Trophoblast cell (in vitro differentiated cells and primary cell): ENCODE measurements at regions not wholly inside any gene's neighbourhood (a gene's known extent, or its start where the extent isn't known, plus 50 kb on each side); places are given as distances from the start of the nearest gene placed in this dataset.
"Not testable (repeated sequence)": the region's sequence is repeated elsewhere in the genome, so short reads cannot be mapped to it uniquely, and the experiment has no call there.

Experiments used
- DNase-seq, 2 donors: peaks; one replicate each; pipeline ENCODE4 v3.0.0-alpha.2; 2016
- H2AFZ ChIP-seq: 2 replicates; pipeline ENCODE4 v1.6.1; 2013; ENCODE audit warnings: low read length, moderate library complexity, mild to moderate bottlenecking; ENCODE audit not compliant: insufficient read depth, poor library complexity
- H2AK5ac ChIP-seq: 2 replicates; pipeline ENCODE4 v1.6.1; 2013; ENCODE audit warnings: mild to moderate bottlenecking, low read length
- H2BK120ac ChIP-seq: 2 replicates; pipeline ENCODE4 v1.6.1; 2013; ENCODE audit warnings: low read length, mild to moderate bottlenecking, moderate library complexity; ENCODE audit not compliant: insufficient read depth, poor library complexity
- H2BK12ac ChIP-seq: 2 replicates; pipeline ENCODE4 v1.6.1; 2013; ENCODE audit warnings: mild to moderate bottlenecking, low read length, moderate library complexity
- H2BK5ac ChIP-seq: 2 replicates; pipeline ENCODE4 v1.6.1; 2013; ENCODE audit warnings: low read length, low read depth, moderate library complexity, mild to moderate bottlenecking; ENCODE audit not compliant: poor library complexity
- H3K14ac ChIP-seq: 2 replicates; pipeline ENCODE4 v1.6.1; 2013; ENCODE audit warnings: mild to moderate bottlenecking, low read length
- H3K18ac ChIP-seq: 2 replicates; pipeline ENCODE4 v1.6.1; 2013; ENCODE audit warnings: mild to moderate bottlenecking, low read length
- H3K23ac ChIP-seq: 2 replicates; pipeline ENCODE4 v1.6.1; 2013; ENCODE audit warnings: low read length
- H3K27ac ChIP-seq: 2 replicates; pipeline ENCODE4 v1.5.1; 2013; ENCODE audit warnings: low read depth, mild to moderate bottlenecking, inconsistent platforms, low read length, moderate library complexity
- H3K27me3 ChIP-seq: 2 replicates; pipeline ENCODE4 v1.6.1; 2013; ENCODE audit warnings: inconsistent platforms, mild to moderate bottlenecking, low read length, moderate library complexity; ENCODE audit not compliant: insufficient read depth
- H3K36me3 ChIP-seq, 2 experiments: 1 replicate in 1 of 2; 2 replicates in 1 of 2; pipeline ENCODE4 v1.6.1; 2013; ENCODE audit warnings: low read length in 2 of 2, mild to moderate bottlenecking in 2 of 2, moderate library complexity in 1 of 2; ENCODE audit not compliant: insufficient read depth in 2 of 2, control insufficient read depth in 1 of 2
- H3K4ac ChIP-seq: 2 replicates; pipeline ENCODE4 v1.6.1; 2013; ENCODE audit warnings: low read depth, mild to moderate bottlenecking, low read length, moderate library complexity
- H3K4me1 ChIP-seq, 2 experiments: 1 replicate in 1 of 2; 2 replicates in 1 of 2; pipeline ENCODE4 v1.6.1; 2013; ENCODE audit warnings: low read length in 2 of 2, mild to moderate bottlenecking in 2 of 2, moderate library complexity in 1 of 2; ENCODE audit not compliant: insufficient read depth in 2 of 2, control insufficient read depth in 1 of 2
- H3K4me2 ChIP-seq: 2 replicates; pipeline ENCODE4 v1.6.1; 2013; ENCODE audit warnings: inconsistent platforms, mild to moderate bottlenecking, low read length, moderate library complexity
- H3K4me3 ChIP-seq: 2 replicates; pipeline ENCODE4 v1.5.1; 2013; ENCODE audit warnings: mild to moderate bottlenecking, low read depth, low read length, inconsistent platforms
- H3K79me1 ChIP-seq: one replicate; pipeline ENCODE4 v1.6.1; 2013; ENCODE audit warnings: low read length
- H3K79me2 ChIP-seq: 2 replicates; pipeline ENCODE4 v1.6.1; 2013; ENCODE audit warnings: low read length, mild to moderate bottlenecking; ENCODE audit not compliant: control insufficient read depth, insufficient read depth, poor library complexity
- H3K9ac ChIP-seq: 2 replicates; pipeline ENCODE4 v1.6.1; 2013; ENCODE audit warnings: mild to moderate bottlenecking, low read length
- H3K9me3 ChIP-seq: 2 replicates; pipeline ENCODE4 v1.6.1; 2013; ENCODE audit warnings: low read depth, mild to moderate bottlenecking, control low read depth, inconsistent platforms, low read length; ENCODE audit not compliant: insufficient read depth
- H4K12ac ChIP-seq: 2 replicates; pipeline ENCODE4 v1.6.1; 2013; ENCODE audit warnings: low read depth, mild to moderate bottlenecking, low read length, moderate library complexity
- H4K8ac ChIP-seq: 2 replicates; pipeline ENCODE4 v1.6.1; 2013; ENCODE audit warnings: low read depth, mild to moderate bottlenecking, low read length, moderate library complexity
- H4K91ac ChIP-seq: one replicate; pipeline ENCODE4 v1.6.1; 2013; ENCODE audit warnings: low read depth, mild to moderate bottlenecking, low read length, moderate library complexity
- WGBS: extraction: QIAGEN DNeasy Blood & Tissue Kit; methylation state at CpG from one replicate; pipeline ENCODE4 v1.1.7; 2013; ENCODE audit warnings: missing lambda C conversion rate; ENCODE audit not compliant: insufficient read length, insufficient coverage; ENCODE audit errors: extremely low coverage; 5-methylcytosine and 5-hydroxymethylcytosine counted together

DNA sequence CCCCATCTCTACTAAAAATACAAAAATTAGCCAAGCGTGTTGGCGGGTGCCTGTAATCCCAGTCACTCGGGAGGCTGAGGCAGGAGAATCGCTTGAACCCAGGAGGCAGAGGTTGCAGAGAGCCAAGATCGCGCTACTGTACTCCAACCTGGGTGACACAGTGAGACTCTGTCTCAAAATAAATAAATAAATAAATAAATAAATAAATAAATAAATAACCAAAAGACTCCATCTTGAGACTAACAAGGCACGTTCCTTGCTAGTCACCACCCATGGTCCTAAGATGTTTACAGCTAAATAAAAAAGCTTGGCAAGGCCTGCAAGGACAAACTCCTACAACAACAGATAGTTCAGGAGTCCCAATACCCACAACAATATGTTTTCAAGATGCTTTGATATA lies 126.1 kb upstream of the PLS3 start:
- not testable (repeated sequence) for H3K9ac ChIP-seq, H3K4me2 ChIP-seq, H4K8ac ChIP-seq, H2BK120ac ChIP-seq, H3K36me3 ChIP-seq, H2AFZ ChIP-seq, H2BK5ac ChIP-seq, H3K4ac ChIP-seq, H3K79me2 ChIP-seq, DNase-seq, H2AK5ac ChIP-seq, H4K12ac ChIP-seq, H3K79me1 ChIP-seq, H3K27me3 ChIP-seq, H3K4me1 ChIP-seq, H3K23ac ChIP-seq, H4K91ac ChIP-seq, H2BK12ac ChIP-seq, H3K14ac ChIP-seq, H3K18ac ChIP-seq, H3K9me3 ChIP-seq, H3K4me3 ChIP-seq, H3K27ac ChIP-seq
- WGBS, result no CpG with 5 or more reads among the region's 7 CpGs

DNA sequence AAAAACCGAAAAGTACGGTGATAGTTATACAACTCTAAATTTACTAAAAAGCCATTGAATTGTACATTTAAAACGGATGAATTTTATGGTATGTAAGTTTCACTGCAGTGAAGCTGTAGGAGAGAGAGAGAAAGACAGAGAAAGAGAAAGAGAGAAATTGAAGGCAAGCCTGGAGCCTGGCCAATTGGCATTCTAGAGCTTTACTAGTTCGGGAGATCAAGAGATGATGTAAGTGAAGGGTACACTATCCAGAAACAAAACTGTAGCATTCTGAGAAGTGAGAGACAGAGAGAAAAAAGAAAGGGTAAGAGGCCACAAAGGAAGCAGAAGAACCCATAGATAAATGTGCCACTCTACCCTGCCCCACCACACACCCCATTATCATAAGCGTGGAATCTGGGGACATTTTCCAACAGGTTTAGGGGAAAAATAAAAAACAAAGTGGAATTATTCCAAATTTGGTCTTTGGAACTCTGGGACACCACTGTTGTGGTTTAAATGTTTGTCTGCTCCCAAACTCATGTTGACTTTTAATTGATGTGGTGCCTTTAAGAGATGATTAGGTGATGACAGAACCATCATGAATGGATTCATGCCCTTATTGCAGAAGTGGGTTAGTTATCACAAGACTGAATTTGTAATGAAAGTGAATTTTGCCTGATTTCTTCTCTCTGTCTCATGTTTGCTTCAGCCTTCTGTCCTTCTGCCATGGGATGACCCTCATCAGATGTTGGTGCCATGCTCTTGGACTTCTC lies 123.0 kb upstream of the PLS3 start:
- H3K27ac ChIP-seq, result no peak overlapping the region
- H3K27me3 ChIP-seq, result no peaks in the 10 kb centered on the region
- H3K18ac ChIP-seq, result no peak overlapping the region
- H3K4me1 ChIP-seq, result no peaks in the 10 kb centered on the region
- no peak overlapping the region for H2AK5ac ChIP-seq
- no peak overlapping the region for H3K14ac ChIP-seq
- no peak overlapping the region for H2AFZ ChIP-seq
- no peaks in the 10 kb centered on the region for H3K9me3 ChIP-seq
- no peak overlapping the region for H3K9ac ChIP-seq
- no peak overlapping the region for H3K4ac ChIP-seq
- H4K12ac ChIP-seq, result no peak overlapping the region
- H2BK5ac ChIP-seq, result no peak overlapping the region
- no peak overlapping the region for H2BK120ac ChIP-seq
- H3K79me1 ChIP-seq, result no peaks in the 10 kb centered on the region
- no peak overlapping the region for H3K23ac ChIP-seq
- H3K4me2 ChIP-seq, result no peak overlapping the region
- H3K4me3 ChIP-seq, result no peak overlapping the region
- H2BK12ac ChIP-seq, result no peak overlapping the region
- H4K91ac ChIP-seq, result no peak overlapping the region
- no peaks in the 10 kb centered on the region for H3K36me3 ChIP-seq
- no peak overlapping the region for H4K8ac ChIP-seq
- WGBS, result no CpG with 5 or more reads among the region's 5 CpGs
- H3K79me2 ChIP-seq, result no peaks in the 10 kb centered on the region
- DNase-seq, result no peak

DNA sequence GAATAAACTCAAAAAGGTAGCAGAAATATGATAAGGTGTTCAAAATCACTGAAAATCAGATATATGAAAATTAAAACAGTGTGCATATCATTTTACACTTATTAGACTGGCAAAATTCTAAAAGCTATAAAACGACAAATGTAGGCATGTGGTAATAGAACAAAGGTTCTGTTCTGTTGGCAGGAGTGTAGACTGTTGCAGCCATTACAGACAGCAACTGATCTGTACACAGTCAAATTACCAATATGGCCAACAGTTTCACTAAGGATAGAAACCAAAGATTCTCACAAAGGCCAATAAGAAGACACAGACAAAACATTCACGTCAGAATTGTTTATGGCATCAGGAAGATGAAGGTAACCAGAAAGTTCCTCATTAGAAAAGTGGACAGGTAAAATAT lies 112.8 kb upstream of the PLS3 start:
- H3K4me3 ChIP-seq, result no peak overlapping the region
- no peaks in the 10 kb centered on the region for H3K79me1 ChIP-seq
- H3K27ac ChIP-seq, result no peak overlapping the region
- no peak overlapping the region for H3K9ac ChIP-seq
- H3K4me1 ChIP-seq, result no peaks in the 10 kb centered on the region
- no peak overlapping the region for H4K12ac ChIP-seq
- no peaks in the 10 kb centered on the region for H3K9me3 ChIP-seq
- H3K18ac ChIP-seq, result no peak overlapping the region
- no peak overlapping the region for H2AK5ac ChIP-seq
- no peak overlapping the region for H3K23ac ChIP-seq
- no peak for DNase-seq
- no CpG with 5 or more reads among the region's 2 CpGs for WGBS
- no peaks in the 10 kb centered on the region for H3K27me3 ChIP-seq
- H2AFZ ChIP-seq, result no peak overlapping the region
- no peak overlapping the region for H3K4me2 ChIP-seq
- no peak overlapping the region for H3K14ac ChIP-seq
- no peak overlapping the region for H4K91ac ChIP-seq
- H2BK12ac ChIP-seq, result no peak overlapping the region
- H3K79me2 ChIP-seq, result no peaks in the 10 kb centered on the region
- no peak overlapping the region for H2BK120ac ChIP-seq
- H3K4ac ChIP-seq, result no peak overlapping the region
- H4K8ac ChIP-seq, result no peak overlapping the region
- no peak overlapping the region for H2BK5ac ChIP-seq
- H3K36me3 ChIP-seq, result no peaks in the 10 kb centered on the region

DNA sequence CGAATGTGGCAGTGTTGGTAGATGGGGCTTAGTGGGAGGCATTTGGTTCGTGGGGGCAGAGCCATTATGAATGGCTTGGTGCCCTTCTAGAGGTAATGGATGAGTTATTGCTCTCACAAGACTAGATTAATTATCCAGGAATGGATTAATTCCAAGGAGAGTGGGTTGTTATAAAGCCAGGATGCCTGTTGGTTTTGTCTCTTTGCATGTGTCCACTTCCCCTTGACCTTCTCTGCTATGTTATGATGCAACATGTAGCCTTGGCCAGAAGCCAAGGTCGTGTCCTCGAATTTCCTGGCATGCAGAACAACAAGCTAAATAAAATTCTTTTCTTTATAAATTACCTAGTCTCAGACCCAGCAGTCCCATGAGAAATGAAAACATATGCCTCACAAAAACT lies 111.2 kb upstream of the PLS3 start:
- H3K9me3 ChIP-seq, result no peaks in the 10 kb centered on the region
- no peak for DNase-seq
- H3K14ac ChIP-seq, result no peak overlapping the region
- H3K23ac ChIP-seq, result no peak overlapping the region
- no peak overlapping the region for H4K12ac ChIP-seq
- H3K4me2 ChIP-seq, result no peak overlapping the region
- no peak overlapping the region for H4K8ac ChIP-seq
- H3K36me3 ChIP-seq, result no peaks in the 10 kb centered on the region
- H2BK5ac ChIP-seq, result no peak overlapping the region
- no peaks in the 10 kb centered on the region for H3K27me3 ChIP-seq
- H4K91ac ChIP-seq, result no peak overlapping the region
- H3K79me1 ChIP-seq, result no peaks in the 10 kb centered on the region
- H3K9ac ChIP-seq, result no peak overlapping the region
- no peak overlapping the region for H3K18ac ChIP-seq
- no CpG with 5 or more reads among the region's 4 CpGs for WGBS
- H2AK5ac ChIP-seq, result no peak overlapping the region
- no peak overlapping the region for H2BK12ac ChIP-seq
- H2BK120ac ChIP-seq, result no peak overlapping the region
- H3K4ac ChIP-seq, result no peak overlapping the region
- H3K79me2 ChIP-seq, result no peaks in the 10 kb centered on the region
- H3K4me3 ChIP-seq, result no peak overlapping the region
- no peak overlapping the region for H2AFZ ChIP-seq
- H3K4me1 ChIP-seq, result no peaks in the 10 kb centered on the region
- no peak overlapping the region for H3K27ac ChIP-seq
